Hypothalamus (tissue), 51 donors: ENCODE measurements at regions not wholly inside any gene's neighbourhood (a gene's known extent, or its start where the extent isn't known, plus 50 kb on each side); places are given as distances from the start of the nearest gene placed in this dataset.
"Not testable (repeated sequence)": the region's sequence is repeated elsewhere in the genome, so short reads cannot be mapped to it uniquely, and the experiment has no call there.

Experiments used
- DNase-seq, 51 donors: peaks; one replicate each; lab custom pipeline; 2025; lab: John Stamatoyannopoulos, UW

- DNase-seq = no peak
Measured at GRCh38 chr3:74295479-74295878, 319.0 kb downstream of the CNTN3 start.

- no peak for DNase-seq
Measured at GRCh38 chr3:74288761-74289160, 325.7 kb downstream of the CNTN3 start.

GRCh38 chr3:74287557-74287956 is 326.9 kb downstream of the CNTN3 start:
- no peak for DNase-seq

- no peak for DNase-seq
Measured at GRCh38 chr3:74282202-74282601, 332.3 kb downstream of the CNTN3 start.

GRCh38 chr3:74281705-74282104 is 332.8 kb downstream of the CNTN3 start:
- no peak for DNase-seq

- no peak for DNase-seq
Measured at GRCh38 chr3:74273555-74274402, 340.7 kb downstream of the CNTN3 start.

GRCh38 chr3:74273091-74273490 is 341.4 kb downstream of the CNTN3 start:
- peak in 2 of 51 donors; percentile 1 to 4 for DNase-seq

- DNase-seq = no peak
Measured at GRCh38 chr3:74271541-74271940, 342.9 kb downstream of the CNTN3 start.

GRCh38 chr3:74269689-74270088 is 344.8 kb downstream of the CNTN3 start:
- DNase-seq = no peak

GRCh38 chr3:74268753-74269152 is 345.7 kb downstream of the CNTN3 start:
- DNase-seq = no peak

GRCh38 chr3:74267588-74268184 is 346.8 kb downstream of the CNTN3 start:
- DNase-seq = peak in 12 of 51 donors; percentile 0 to 25 (median 4)

GRCh38 chr3:74267131-74267530 is 347.3 kb downstream of the CNTN3 start:
- no peak for DNase-seq

GRCh38 chr3:74265069-74265468 is 349.4 kb downstream of the CNTN3 start:
- DNase-seq = no peak

GRCh38 chr3:74263031-74263430 is 351.4 kb downstream of the CNTN3 start:
- DNase-seq = no peak

GRCh38 chr3:74233091-74233490 is 381.4 kb downstream of the CNTN3 start:
- DNase-seq = no peak

- no peak for DNase-seq
Measured at GRCh38 chr3:74217467-74217866, 397.0 kb downstream of the CNTN3 start.

- no peak for DNase-seq
Measured at GRCh38 chr3:74214286-74214685, 400.2 kb downstream of the CNTN3 start.

- DNase-seq = no peak
Measured at GRCh38 chr3:74210739-74211138, 403.7 kb downstream of the CNTN3 start.

- DNase-seq = no peak
Measured at GRCh38 chr3:74200952-74201351, 413.5 kb downstream of the CNTN3 start.

GRCh38 chr3:74178664-74179063 is 435.8 kb downstream of the CNTN3 start:
- DNase-seq = not testable (repeated sequence)

GRCh38 chr3:74173090-74173489 is 441.4 kb downstream of the CNTN3 start:
- DNase-seq = no peak

- no peak for DNase-seq
Measured at GRCh38 chr3:74167926-74168325, 446.5 kb downstream of the CNTN3 start.
